ENCODE measurements at regions not wholly inside any gene's neighbourhood (a gene's known extent, or its start where the extent isn't known, plus 50 kb on each side); places are given as distances from the start of the nearest gene placed in this dataset.
"Not testable (repeated sequence)": the region's sequence is repeated elsewhere in the genome, so short reads cannot be mapped to it uniquely, and the experiment has no call there.

DNA sequence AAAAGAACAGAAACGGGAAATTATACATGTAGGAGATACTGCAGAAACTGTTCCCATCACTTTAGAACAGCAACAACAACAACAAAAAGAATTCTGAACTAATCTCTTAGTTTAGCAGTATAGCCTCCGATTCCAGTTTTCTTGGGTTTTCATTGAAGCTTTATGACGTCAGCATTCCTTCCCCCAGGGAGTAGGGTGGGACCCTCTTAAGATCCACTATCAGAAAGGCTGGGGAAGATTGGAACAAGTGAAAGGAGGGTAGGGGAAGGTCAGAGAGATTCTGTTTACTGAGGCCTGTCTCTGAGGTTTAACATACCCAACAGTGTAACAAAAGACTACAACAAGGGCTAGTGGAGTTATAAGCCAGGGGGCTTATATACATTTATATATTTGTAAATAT is 121.4 kb upstream of the OLFM3 start:
- Histone ChIP-seq H3K36me3 (no peaks in the 10 kb centered on the region), H3K27me3 (no peaks in the 10 kb centered on the region), H3K9me3 (no peaks in the 10 kb centered on the region), H3K27ac (no peak overlapping the region), H3K4me3 (no peak overlapping the region), H3K4me1 (no peaks in the 10 kb centered on the region)
- WGBS, 5 donors = 42 to 63% (median 50%) methylated on average over 3 of the region's 3 CpGs
- intact Hi-C loops (cut with DNase I; ENCODE audit: low total_unique reads) = no loop called here
- TF ChIP-seq POLR2A (IDR thresholded peaks at IDR 0.05) (no peak), EP300 (IDR thresholded peaks at IDR 0.05) (no peak), POLR2AphosphoS5 (IDR thresholded peaks at IDR 0.05) (no peak), CTCF (IDR thresholded peaks at IDR 0.05) (no peak)
- no peak for DNase-seq

DNA sequence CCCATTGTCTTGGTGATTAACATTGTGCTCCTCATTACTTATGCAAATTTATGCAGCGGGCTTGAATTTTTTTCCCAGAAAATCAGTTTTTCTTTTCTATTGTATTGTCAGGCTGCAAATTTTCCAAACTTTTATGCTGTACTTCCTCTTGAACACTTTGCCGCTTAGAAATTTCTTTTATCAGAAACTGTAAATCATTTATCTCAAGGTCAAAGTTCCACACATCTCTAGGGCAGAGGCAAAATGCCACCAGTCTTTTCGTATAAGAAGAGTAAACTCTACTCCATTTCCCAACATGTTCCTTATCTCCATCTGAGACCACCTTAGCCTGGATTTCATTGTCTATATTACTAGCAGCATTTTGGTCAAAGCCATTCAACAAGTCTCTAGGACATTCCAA is 113.9 kb upstream of the OLFM3 start:
- 40 to 59% (median 53%) methylated on average over 3 of the region's 3 CpGs for WGBS, 5 donors
- intact Hi-C loops (cut with DNase I; ENCODE audit: low total_unique reads) = no loop called here
- Histone ChIP-seq H3K9me3 (no peaks in the 10 kb centered on the region), H3K27me3 (no peaks in the 10 kb centered on the region), H3K4me3 (no peak overlapping the region), H3K27ac (no peak overlapping the region), H3K36me3 (no peaks in the 10 kb centered on the region), H3K4me1 (no peaks in the 10 kb centered on the region)
- no peak for TF ChIP-seq POLR2A (IDR thresholded peaks at IDR 0.05)
- no peak for TF ChIP-seq POLR2AphosphoS5 (IDR thresholded peaks at IDR 0.05)
- TF ChIP-seq CTCF (IDR thresholded peaks at IDR 0.05) = no peak
- TF ChIP-seq EP300 (IDR thresholded peaks at IDR 0.05) = no peak
- no peak for DNase-seq

DNA sequence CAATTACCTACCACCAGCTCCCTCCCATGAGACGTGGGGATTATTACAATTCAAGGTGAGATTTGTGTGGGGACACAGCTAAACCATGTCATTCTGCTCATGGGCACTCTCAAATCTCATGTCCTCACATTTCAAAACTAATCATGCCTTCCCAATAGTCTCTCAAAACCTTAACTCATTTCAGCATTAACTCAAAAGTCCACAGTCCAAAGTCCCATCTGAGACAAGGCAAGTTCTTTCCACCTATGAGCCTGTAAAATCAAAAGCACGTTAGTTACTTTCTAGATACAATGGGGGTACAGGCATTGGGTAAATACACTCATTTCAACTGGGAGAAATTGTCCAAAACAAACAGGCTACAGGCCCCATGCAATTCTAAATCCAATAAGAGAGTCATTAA is 112.8 kb upstream of the OLFM3 start:
- H3K9me3 ChIP-seq; DNase-seq; H3K27ac ChIP-seq; H3K4me3 ChIP-seq; H3K36me3 ChIP-seq; intact Hi-C loops (cut with DNase I; ENCODE audit: low total_unique reads); H3K27me3 ChIP-seq; H3K4me1 ChIP-seq: not testable (repeated sequence)
- WGBS, 5 donors = 39 to 61% (median 56%) methylated on average over 2 of the region's 2 CpGs

DNA sequence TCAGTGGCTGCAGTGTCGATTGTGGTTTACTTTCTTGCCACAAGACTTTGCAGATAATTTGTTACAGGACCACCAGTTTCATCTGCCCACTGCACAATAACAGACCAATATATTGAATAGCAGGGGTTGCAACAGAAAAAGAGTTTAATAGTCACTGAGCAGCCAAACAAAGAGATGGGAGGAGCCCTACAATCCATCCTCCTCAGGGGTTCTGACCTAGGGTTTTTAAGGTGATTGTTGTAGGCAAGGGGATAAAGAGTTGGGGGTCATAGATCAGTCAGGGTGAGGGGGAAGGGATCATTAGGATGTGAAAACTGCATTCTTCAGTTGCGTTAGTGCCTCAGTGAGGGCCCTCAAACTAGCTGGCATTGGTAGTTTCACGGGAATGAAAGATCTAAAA is 110.7 kb upstream of the OLFM3 start:
- TF ChIP-seq POLR2AphosphoS5 (IDR thresholded peaks at IDR 0.05) (no peak), CTCF (IDR thresholded peaks at IDR 0.05) (no peak), POLR2A (IDR thresholded peaks at IDR 0.05) (no peak), EP300 (IDR thresholded peaks at IDR 0.05) (no peak)
- Histone ChIP-seq H3K4me3 (no peak overlapping the region), H3K27ac (no peak overlapping the region), H3K27me3 (no peaks in the 10 kb centered on the region), H3K36me3 (no peaks in the 10 kb centered on the region), H3K4me1 (no peaks in the 10 kb centered on the region), H3K9me3 (no peaks in the 10 kb centered on the region)
- intact Hi-C loops (cut with DNase I; ENCODE audit: low total_unique reads) = no loop called here
- WGBS, 5 donors = 66 to 79% (median 69%) methylated on average over 3 of the region's 3 CpGs
- DNase-seq = no peak

- TF ChIP-seq CTCF (IDR thresholded peaks at IDR 0.05) = no peak
- TF ChIP-seq EP300 (IDR thresholded peaks at IDR 0.05) = no peak
- no peak for TF ChIP-seq POLR2AphosphoS5 (IDR thresholded peaks at IDR 0.05)
- TF ChIP-seq POLR2A (IDR thresholded peaks at IDR 0.05) = no peak
- H3K27me3 ChIP-seq = no peaks in the 10 kb centered on the region
- no peak for DNase-seq
- no peak overlapping the region for H3K4me3 ChIP-seq
- no peaks in the 10 kb centered on the region for H3K4me1 ChIP-seq
- H3K36me3 ChIP-seq = no peaks in the 10 kb centered on the region
- no peaks in the 10 kb centered on the region for H3K9me3 ChIP-seq
- WGBS, 5 donors = 26 to 43% (median 38%) methylated on average over 3 of the region's 3 CpGs
- intact Hi-C loops (cut with DNase I; ENCODE audit: low total_unique reads) = no loop called here
- no peak overlapping the region for H3K27ac ChIP-seq
Observed at GRCh38 chr1:102105931-102106550, 109.3 kb upstream of the OLFM3 start.

Measured in stomach (tissue), 8 donors.